EH (cell line): ENCODE measurements at regions not wholly inside any gene's neighbourhood (a gene's known extent, or its start where the extent isn't known, plus 50 kb on each side); places are given as distances from the start of the nearest gene placed in this dataset.

Experiments
- DNase-seq: peaks from one replicate; pipeline ENCODE4 v3.0.0-alpha.2; 2015; ENCODE audit warnings: low read depth

DNA sequence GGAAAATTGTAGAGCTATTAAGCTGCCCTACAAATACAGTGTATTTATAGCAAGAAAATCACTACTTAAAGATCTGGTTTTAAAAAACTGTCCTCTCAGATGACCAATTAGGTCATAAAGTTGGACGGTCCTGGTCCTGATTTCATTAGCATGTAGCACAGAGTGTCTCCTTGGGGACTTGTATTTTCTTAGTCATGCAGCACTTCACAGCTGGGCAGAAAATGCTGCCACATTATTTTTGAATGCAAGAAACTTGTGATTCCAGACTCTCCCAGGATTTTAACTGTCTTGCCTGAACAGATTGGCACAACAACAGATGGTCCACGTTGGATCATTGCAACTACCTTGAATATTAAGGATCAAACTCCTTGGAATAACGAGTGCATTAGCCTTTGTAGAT, 348.1 kb upstream of the SGCD start:
- no peak for DNase-seq

GRCh38 chr5:155982354-155982753, 344.6 kb upstream of the SGCD start:
- no peak for DNase-seq

DNA sequence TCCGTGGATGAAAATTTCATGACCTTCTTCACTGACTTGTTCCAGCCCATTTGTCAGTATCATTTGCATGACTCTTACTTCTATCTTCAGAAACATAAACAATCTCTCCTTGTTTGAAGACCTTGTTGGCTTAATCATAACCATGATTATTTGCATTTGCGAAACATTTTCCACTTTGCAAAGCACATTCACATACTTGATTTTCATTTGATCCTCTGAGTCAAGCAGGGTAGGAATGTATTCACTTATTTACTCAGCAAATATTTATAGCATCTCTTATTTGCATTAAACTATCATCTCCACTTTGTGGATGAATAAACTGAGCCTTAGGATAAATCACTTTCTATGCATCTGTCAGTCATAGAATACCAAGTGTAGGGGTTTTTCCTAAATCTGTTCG, 343.0 kb upstream of the SGCD start:
- DNase-seq, result peak; percentile 26

- no peak for DNase-seq
Measured at GRCh38 chr5:155987265-155987810, 339.6 kb upstream of the SGCD start.

DNA sequence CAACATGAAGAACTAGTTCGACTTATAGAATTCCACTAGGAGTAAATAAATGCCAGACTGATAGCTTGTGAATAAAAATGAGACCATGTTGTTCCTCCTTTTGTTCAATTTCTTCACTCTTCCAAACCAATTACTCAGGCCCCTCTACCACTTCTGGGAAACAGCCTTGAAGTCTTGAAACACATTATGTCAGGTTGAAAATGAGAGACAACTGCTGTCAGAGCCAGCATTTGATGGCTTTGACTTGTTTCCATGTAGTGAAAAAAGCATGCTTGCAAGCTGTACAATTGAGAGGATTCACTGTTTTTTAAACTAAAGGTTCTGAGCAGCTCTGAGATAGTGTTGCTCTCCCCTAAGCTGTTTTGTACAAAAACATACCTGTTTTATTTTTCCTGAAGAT, 337.1 kb upstream of the SGCD start:
- DNase-seq, result no peak

GRCh38 chr5:155996123-155996522, 330.8 kb upstream of the SGCD start:
- no peak for DNase-seq

DNA sequence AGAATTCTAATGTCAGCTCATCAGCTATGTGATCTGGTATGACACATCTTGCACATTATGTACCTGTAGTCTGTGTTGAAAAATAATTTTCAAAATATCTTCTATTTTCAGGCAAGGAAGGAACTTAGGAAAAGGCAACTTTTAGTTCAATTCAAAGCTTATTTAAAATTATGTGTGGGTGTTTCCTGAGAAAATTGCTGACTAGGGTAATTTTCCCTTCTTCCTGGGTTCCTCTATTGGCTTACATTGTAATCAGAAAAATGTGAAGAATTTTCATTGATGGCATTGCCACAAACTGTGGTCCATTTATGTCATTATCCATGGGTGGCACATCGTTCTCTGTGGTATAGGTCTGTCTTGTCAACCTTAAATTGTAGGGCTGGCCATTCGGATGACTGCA, 328.7 kb upstream of the SGCD start:
- no peak for DNase-seq

DNA sequence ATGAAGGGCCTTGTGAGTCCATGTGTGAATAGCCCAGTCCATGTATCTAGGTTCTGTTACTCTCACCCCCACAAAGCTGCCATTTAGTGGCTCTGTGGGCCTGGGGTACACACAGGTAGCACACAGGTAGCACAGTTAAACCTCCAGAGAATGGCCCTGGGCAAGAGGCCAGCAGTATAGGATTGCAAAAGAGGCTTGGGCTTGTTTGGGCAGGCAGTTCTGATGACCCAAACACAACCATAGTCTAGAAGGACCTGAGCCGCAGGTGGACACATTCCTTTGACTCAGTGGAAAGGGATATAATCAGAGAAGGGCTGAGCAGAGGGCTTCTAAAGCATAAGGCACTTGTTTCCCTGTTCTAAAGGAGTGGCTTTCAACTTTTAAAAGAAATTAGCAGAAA, 326.8 kb upstream of the SGCD start:
- no peak for DNase-seq

GRCh38 chr5:156004754-156005153, 322.2 kb upstream of the SGCD start:
- DNase-seq, result no peak

DNA sequence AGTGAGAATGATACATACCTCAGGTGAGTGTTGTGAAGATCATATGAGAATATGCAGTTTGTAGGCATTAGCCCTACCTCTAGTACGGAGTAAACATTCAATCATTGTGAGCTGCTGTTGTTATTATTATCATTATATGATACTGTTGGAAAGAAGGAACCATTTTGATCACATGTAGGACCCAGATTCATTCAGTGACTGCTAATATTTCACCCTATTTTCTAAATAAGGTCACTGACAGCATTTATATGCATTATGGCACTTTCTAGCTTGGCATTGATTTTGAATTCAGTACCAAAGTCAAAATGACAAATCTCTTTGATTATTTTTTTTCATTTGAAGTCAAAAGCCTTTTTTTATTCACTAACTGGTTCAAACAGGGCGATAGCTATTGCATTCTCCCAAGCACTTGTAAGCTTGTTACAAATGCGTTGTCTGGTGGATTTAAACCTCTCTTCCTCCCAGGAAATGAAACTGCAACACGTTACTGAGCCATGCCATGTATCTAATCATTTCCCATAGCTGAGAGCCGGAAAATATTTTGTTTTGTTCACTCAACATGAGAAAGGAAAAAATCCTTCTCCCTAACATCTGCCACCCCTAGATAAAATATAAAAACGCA, 320.8 kb upstream of the SGCD start:
- DNase-seq, result no peak

- no peak for DNase-seq
Measured at GRCh38 chr5:156008844-156009243, 318.1 kb upstream of the SGCD start.

- DNase-seq, result no peak
Measured at GRCh38 chr5:156009583-156009982, 317.4 kb upstream of the SGCD start.

- no peak for DNase-seq
Measured at GRCh38 chr5:156015137-156015536, 311.8 kb upstream of the SGCD start.

GRCh38 chr5:156019130-156019529, 307.8 kb upstream of the SGCD start:
- no peak for DNase-seq

DNA sequence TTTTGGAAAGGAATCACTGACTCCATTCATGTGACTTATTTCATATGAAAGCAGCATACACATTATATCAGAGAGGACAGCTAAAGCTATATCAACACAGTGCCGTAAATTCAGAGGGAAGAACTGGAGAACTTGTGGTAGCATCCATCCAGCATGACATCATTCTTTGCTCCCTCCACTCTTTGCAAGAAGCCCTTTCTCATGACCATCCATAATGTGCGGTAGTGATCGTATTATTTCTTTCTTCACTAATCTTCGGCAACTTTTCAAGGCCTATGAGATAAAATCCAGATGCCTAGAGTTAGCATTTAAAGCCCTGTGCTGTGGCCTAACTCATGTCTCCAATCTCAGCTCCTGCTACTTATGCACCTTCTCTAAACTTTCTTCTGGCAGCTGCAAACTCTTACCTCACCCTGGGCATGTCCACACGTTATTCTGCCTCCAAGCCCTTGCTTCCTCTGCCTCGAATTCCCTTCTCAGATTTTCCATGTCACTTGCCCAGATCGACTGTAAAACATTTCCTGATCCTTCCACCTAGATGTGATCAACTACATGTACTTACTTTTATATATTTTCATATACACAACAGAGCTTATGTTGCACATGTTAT, 307.3 kb upstream of the SGCD start:
- no peak for DNase-seq

DNA sequence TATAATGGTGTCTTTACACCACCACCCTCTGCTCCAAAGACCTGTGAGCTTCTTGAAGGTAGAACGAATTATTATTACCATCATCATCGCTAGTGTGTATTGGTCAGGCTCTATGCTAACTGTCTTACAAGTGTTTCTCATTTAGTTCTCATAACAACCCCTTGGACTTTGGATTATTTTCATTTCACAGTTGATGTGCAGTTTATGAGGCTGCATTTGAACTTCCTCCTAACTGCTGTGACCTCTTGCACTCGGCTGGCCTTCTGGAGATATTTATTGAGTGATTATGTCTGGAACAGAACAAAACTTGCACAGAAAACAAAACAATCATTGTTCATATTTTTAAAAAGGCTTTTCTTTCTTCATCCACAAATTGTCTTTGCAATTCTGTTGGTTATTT, 306.3 kb upstream of the SGCD start:
- DNase-seq, result no peak

DNA sequence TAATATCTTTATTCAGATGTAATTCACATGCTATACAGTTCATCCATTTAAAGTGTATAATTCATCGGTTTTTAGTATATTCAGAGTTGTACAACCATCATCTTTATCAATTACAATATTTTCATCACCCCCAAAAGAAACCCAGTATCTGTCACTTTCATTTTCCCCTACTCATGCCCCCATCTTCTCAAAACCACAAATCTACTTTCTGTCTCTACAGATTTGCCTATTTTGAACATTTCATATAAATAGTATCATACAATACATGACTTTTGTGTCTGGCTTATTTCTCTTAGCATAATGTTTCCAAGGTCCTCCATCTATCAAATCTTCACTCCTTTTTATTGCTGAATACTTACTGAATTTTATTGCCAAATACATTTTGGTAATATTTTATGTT, 305.1 kb upstream of the SGCD start:
- no peak for DNase-seq

DNA sequence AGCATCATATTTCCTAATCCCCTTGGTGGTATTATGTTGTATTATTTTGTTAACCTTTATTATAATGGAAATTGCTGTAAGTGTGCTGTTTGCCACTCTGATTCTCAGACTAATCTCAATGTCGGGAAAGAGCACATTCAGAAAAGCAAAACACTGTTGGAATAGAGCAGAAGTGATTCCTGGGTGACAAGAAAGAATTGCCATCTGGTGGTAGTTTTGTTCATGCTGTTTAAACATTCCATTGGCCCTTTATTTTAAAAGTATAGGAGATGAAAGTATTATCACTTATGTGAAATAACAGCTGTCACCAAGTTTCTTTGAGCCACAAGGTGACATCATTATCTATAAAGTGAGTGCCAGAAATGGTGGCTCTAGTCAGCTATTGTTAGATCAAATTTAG, 301.3 kb upstream of the SGCD start:
- DNase-seq, result no peak

DNA sequence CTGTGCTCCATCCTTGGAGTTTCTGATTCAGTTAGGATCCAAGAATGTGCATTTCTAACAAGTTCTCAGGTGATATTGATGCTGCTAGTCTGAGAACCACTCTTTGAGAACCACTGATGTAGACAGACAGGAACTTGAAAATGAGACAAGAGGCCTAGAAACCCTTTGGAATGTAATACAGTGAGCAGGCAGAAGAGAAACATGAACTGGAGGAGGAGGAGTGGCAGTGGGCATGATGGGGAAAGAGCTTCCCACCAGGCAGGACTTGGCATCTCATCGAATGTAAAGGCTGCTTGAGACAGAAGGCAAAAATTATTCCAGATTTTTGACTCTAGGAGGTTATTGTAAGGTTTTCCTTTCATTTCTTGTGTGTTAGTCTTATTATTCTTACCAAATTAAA, 295.8 kb upstream of the SGCD start:
- no peak for DNase-seq

DNA sequence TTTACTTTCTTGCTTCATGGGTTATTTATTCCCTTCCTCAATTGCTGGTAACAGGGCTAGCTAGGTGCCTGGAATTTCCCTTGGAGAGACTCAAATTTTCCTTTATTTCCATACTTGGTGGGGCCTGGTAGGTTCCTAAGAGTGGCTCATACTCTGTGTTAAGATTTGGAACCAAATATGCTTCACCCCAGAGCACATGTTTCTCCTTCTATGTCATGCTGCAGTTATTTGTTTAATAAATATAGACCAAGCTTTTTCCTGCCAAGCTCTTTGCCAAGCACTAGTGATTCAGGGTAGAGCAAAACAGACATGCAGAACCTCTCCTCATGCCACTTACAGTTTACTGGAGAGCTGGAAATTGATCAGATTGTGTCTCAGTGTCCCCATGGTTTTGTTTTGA, 290.3 kb upstream of the SGCD start:
- peak; percentile 46 for DNase-seq

- peak; percentile 7 for DNase-seq
Measured at GRCh38 chr5:156037151-156037909, 289.6 kb upstream of the SGCD start.

- no peak for DNase-seq
Measured at GRCh38 chr5:156042726-156043125, 284.2 kb upstream of the SGCD start.

DNA sequence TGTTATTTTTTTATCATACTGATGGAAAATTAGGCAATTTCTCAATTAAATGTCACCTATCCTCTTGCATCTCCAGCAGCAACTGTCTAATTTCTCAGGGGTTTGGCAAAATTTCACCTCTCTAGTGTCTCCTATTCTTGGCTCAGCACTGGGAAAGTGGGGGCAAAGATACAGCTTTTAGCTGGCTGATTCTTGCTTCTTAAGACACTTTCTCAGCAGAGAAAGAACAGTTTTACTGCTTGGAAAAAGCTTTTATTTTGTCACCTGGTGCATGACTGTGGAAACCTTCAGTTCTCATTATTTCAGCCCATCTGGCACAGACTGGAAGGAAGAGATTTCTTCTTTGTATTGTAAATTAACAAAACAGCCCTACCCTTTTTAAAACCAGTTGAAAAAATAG, 283.6 kb upstream of the SGCD start:
- DNase-seq, result no peak
